ENCODE measurements at regions not wholly inside any gene's neighbourhood (a gene's known extent, or its start where the extent isn't known, plus 50 kb on each side); places are given as distances from the start of the nearest gene placed in this dataset.

GRCh38 chr15:37691911-37692310 lies 242.5 kb upstream of the TMCO5A start (continued):
- TF ChIP-seq, protein P1, sequence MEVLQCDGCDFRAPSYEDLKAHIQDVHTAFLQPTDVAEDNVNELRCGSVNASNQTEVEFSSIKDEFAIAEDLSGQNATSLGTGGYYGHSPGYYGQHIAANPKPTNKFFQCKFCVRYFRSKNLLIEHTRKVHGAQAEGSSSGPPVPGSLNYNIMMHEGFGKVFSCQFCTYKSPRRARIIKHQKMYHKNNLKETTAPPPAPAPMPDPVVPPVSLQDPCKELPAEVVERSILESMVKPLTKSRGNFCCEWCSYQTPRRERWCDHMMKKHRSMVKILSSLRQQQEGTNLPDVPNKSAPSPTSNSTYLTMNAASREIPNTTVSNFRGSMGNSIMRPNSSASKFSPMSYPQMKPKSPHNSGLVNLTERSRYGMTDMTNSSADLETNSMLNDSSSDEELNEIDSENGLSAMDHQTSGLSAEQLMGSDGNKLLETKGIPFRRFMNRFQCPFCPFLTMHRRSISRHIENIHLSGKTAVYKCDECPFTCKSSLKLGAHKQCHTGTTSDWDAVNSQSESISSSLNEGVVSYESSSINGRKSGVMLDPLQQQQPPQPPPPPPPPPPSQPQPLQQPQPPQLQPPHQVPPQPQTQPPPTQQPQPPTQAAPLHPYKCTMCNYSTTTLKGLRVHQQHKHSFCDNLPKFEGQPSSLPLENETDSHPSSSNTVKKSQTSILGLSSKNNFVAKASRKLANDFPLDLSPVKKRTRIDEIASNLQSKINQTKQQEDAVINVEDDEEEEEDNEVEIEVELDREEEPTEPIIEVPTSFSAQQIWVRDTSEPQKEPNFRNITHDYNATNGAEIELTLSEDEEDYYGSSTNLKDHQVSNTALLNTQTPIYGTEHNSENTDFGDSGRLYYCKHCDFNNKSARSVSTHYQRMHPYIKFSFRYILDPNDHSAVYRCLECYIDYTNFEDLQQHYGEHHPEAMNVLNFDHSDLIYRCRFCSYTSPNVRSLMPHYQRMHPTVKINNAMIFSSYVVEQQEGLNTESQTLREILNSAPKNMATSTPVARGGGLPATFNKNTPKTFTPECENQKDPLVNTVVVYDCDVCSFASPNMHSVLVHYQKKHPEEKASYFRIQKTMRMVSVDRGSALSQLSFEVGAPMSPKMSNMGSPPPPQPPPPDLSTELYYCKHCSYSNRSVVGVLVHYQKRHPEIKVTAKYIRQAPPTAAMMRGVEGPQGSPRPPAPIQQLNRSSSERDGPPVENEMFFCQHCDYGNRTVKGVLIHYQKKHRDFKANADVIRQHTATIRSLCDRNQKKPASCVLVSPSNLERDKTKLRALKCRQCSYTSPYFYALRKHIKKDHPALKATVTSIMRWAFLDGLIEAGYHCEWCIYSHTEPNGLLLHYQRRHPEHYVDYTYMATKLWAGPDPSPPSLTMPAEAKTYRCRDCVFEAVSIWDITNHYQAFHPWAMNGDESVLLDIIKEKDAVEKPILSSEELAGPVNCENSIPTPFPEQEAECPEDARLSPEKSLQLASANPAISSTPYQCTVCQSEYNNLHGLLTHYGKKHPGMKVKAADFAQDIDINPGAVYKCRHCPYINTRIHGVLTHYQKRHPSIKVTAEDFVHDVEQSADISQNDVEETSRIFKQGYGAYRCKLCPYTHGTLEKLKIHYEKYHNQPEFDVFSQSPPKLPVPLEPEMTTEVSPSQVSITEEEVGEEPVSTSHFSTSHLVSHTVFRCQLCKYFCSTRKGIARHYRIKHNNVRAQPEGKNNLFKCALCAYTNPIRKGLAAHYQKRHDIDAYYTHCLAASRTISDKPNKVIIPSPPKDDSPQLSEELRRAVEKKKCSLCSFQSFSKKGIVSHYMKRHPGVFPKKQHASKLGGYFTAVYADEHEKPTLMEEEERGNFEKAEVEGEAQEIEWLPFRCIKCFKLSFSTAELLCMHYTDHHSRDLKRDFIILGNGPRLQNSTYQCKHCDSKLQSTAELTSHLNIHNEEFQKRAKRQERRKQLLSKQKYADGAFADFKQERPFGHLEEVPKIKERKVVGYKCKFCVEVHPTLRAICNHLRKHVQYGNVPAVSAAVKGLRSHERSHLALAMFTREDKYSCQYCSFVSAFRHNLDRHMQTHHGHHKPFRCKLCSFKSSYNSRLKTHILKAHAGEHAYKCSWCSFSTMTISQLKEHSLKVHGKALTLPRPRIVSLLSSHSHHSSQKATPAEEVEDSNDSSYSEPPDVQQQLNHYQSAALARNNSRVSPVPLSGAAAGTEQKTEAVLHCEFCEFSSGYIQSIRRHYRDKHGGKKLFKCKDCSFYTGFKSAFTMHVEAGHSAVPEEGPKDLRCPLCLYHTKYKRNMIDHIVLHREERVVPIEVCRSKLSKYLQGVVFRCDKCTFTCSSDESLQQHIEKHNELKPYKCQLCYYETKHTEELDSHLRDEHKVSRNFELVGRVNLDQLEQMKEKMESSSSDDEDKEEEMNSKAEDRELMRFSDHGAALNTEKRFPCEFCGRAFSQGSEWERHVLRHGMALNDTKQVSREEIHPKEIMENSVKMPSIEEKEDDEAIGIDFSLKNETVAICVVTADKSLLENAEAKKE (CRISPR knock-in tag; IDR thresholded peaks at IDR 0.05) = no peak
- TF ChIP-seq CREB1 (CRISPR knock-in tag; IDR thresholded peaks at IDR 0.05; ENCODE audit: low read depth) = no peak
- TF ChIP-seq JUNB (IDR thresholded peaks at IDR 0.05; ENCODE audit: unreplicated experiment) = no peak

DNA sequence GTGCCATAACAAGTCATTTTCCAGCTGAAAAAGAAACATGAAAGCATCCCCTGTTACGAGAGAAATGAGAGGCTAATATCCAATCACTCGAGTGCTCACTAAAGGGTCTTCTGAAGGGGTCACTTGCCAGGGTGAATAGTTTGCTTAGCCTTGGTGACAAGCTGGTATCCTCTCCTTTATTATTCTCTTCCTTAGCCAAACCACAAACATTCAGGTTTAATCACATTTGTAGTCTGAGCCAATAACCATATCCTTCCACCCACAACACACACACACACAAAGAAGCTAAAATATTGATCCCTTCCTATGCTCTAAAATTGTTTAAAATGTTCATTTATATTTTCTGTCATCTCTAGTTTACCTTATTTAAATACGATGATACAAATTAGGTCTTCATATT lies 240.5 kb upstream of the TMCO5A start:
- no peaks in the 10 kb centered on the region for H3K27me3 ChIP-seq (ENCODE audit: insufficient read depth)
- H3K27me3 Mint-ChIP-seq (ENCODE audit: insufficient read depth, low read depth, poor library complexity) = no peaks in the 10 kb centered on the region
- H3K4me3 Mint-ChIP-seq = no peak overlapping the region
- no peak for ATAC-seq
- DNase-seq (ENCODE audit: low spot score) = no peak
- H3K4me1 ChIP-seq (ENCODE audit: insufficient read depth) = no peaks in the 10 kb centered on the region
- H4K20me1 ChIP-seq (replicated peaks; ENCODE audit: insufficient read depth) = no peaks in the 10 kb centered on the region
- H3K4me1 Mint-ChIP-seq = peaks cover 4% of the 10 kb centered on the region; the same call in 2 of the 3 replicates
- no peaks in the 10 kb centered on the region for H3K36me3 ChIP-seq (ENCODE audit: insufficient read depth)
- H3K9me2 ChIP-seq (ENCODE audit: insufficient read depth) = no peaks in the 10 kb centered on the region
- no peaks in the 10 kb centered on the region for H3K36me3 Mint-ChIP-seq (ENCODE audit: low read depth)
- H3K4me3 ChIP-seq = no peak overlapping the region
- no peaks in the 10 kb centered on the region for H3F3A ChIP-seq (replicated peaks; ENCODE audit: low read depth)
- no peak overlapping the region for H3K27ac Mint-ChIP-seq
- H3K4me2 ChIP-seq = no peak overlapping the region
- H3K27ac ChIP-seq (ENCODE audit: low read depth) = no peak overlapping the region
- H3K9me3 Mint-ChIP-seq = peaks cover 12% of the 10 kb centered on the region; the same call in 2 of the 3 replicates
- H2AFZ ChIP-seq = no peak overlapping the region
- no peaks in the 10 kb centered on the region for H3K79me2 ChIP-seq (replicated peaks; ENCODE audit: insufficient read depth)
- TF ChIP-seq REST (IDR thresholded peaks at IDR 0.05; ENCODE audit: unreplicated experiment) = no peak
- no peak for TF ChIP-seq CREB1 (CRISPR knock-in tag; IDR thresholded peaks at IDR 0.05; ENCODE audit: low read depth)
- no peak for TF ChIP-seq NANOG (IDR thresholded peaks at IDR 0.05; ENCODE audit: borderline replicate concordance)
- no peak for TF ChIP-seq EZH2phosphoT487 (IDR thresholded peaks at IDR 0.05; ENCODE audit: unreplicated experiment)
- TF ChIP-seq STAT1 (IDR thresholded peaks at IDR 0.05; ENCODE audit: unreplicated experiment) = no peak
- no peak for TF ChIP-seq ETS1 (IDR thresholded peaks at IDR 0.05)
- no peak for TF ChIP-seq CTCF (conservative IDR thresholded peaks at IDR 0.05; ENCODE audit: low read depth in 2 of 2)
- no peak for TF ChIP-seq POLR2AphosphoS5 (IDR thresholded peaks at IDR 0.05; ENCODE audit: low read depth)
- no peak for TF ChIP-seq ZNF114 (CRISPR knock-in tag; IDR thresholded peaks at IDR 0.05)
- no peak for TF ChIP-seq JUNB (IDR thresholded peaks at IDR 0.05; ENCODE audit: unreplicated experiment)
- TF ChIP-seq ZNF331 (CRISPR knock-in tag; IDR thresholded peaks at IDR 0.05; ENCODE audit: low read depth) = no peak

Measured in GM23338 (cell line).